SK-N-SH treated with all-trans-retinoic acid at 6 μM for 48 hours (cell line): ENCODE measurements at regions not wholly inside any gene's neighbourhood (a gene's known extent, or its start where the extent isn't known, plus 50 kb on each side); places are given as distances from the start of the nearest gene placed in this dataset.

Experiments used
- ARNTL ChIP-seq: fragments of 450-650 bp; formaldehyde crosslinking; IDR thresholded peaks from 2 replicates; pipeline ENCODE4 v1.5.0; 2020; ENCODE audit warnings: low read depth, mild to moderate bottlenecking, moderate library complexity, borderline replicate concordance
- PATZ1 ChIP-seq: fragments of 250-450 bp; sonication (Bioruptor Pico); IDR thresholded peaks from 2 replicates; pipeline ENCODE4 v1.8.0; 2020; ENCODE audit warnings: mild to moderate bottlenecking, moderate library complexity, borderline replicate concordance
- PPARA ChIP-seq: fragments of 250-450 bp; sonication (Bioruptor Pico); IDR thresholded peaks from 2 replicates; pipeline ENCODE4 v1.5.0; 2020; ENCODE audit warnings: mild to moderate bottlenecking, borderline replicate concordance
- TCF4 ChIP-seq: fragments of 250-450 bp; sonication (Bioruptor Pico); IDR thresholded peaks from 2 replicates; pipeline ENCODE4 v1.8.0; 2021; ENCODE audit warnings: mild to moderate bottlenecking, moderate library complexity, borderline replicate concordance
- ZNF565 ChIP-seq: fragments of 450-650 bp; formaldehyde crosslinking; conservative IDR thresholded peaks from 2 replicates; pipeline ENCODE4 v1.5.0; 2020; ENCODE audit warnings: low read depth, mild to moderate bottlenecking, moderate library complexity
- ZNF8 ChIP-seq: fragments of 450-650 bp; formaldehyde crosslinking; IDR thresholded peaks from 2 replicates; pipeline ENCODE4 v1.5.0; 2020; ENCODE audit warnings: mild to moderate bottlenecking, moderate library complexity

DNA sequence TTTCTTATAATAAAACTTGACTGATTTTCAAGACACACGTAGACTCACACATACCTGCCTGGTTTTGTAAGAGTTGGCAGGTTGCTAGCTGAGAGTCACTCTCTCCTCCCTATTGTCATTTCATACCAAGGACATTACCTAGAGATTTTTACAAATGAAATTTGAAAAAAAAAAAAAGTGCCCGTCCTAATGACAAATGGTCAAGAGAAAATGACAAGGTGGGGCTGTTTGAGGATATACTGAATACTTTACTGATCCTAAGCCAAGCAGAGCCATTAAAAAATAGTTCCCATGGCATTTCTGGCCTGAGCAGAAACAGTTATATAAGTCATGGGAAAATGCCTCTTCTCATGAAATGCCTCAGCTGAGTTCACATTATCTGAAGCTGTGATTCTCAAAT, 150.2 kb downstream of the DYRK2 start:
- TF ChIP-seq ZNF565 (CRISPR knock-in tag) = no peak
- TF ChIP-seq PATZ1 (CRISPR knock-in tag) = no peak
- TF ChIP-seq ZNF8 = no peak
- no peak for TF ChIP-seq PPARA
- no peak for TF ChIP-seq TCF4 (CRISPR knock-in tag)
- no peak for TF ChIP-seq ARNTL (CRISPR knock-in tag)
